Smooth muscle cell (in vitro differentiated cells): ENCODE measurements at regions not wholly inside any gene's neighbourhood (a gene's known extent, or its start where the extent isn't known, plus 50 kb on each side); places are given as distances from the start of the nearest gene placed in this dataset.

Experiments
- DNase-seq: peaks from one replicate; lab custom pipeline; 2025; ENCODE audit not compliant: unreplicated experiment; lab: John Stamatoyannopoulos, UW
- H2AFZ ChIP-seq: fragments of 200-600 bp; sonication (generic); 2 replicates; pipeline ENCODE4 v1.6.0; 2016; ENCODE audit warnings: antibody characterized with exemption, low read depth, mild to moderate bottlenecking
- H3F3A ChIP-seq: fragments of 200-600 bp; sonication (generic); 2 replicates; pipeline ENCODE4 v1.6.0; 2017; ENCODE audit warnings: antibody characterized with exemption, low read depth
- H3K27ac ChIP-seq: fragments of 200-600 bp; sonication (generic); 2 replicates; pipeline ENCODE4 v1.5.1; 2016; ENCODE audit warnings: low read depth, mild to moderate bottlenecking
- H3K27me3 ChIP-seq: fragments of 200-600 bp; sonication (generic); 2 replicates; pipeline ENCODE4 v1.6.1; 2016; ENCODE audit warnings: low read depth, mild to moderate bottlenecking
- H3K36me3 ChIP-seq: fragments of 200-600 bp; sonication (generic); 2 replicates; pipeline ENCODE4 v1.5.1; 2016; ENCODE audit warnings: low read depth
- H3K4me1 ChIP-seq: fragments of 200-600 bp; sonication (generic); 2 replicates; pipeline ENCODE4 v1.5.1; 2016; ENCODE audit warnings: low read depth
- H3K4me2 ChIP-seq: fragments of 200-600 bp; sonication (generic); 2 replicates; pipeline ENCODE4 v1.6.0; 2016; ENCODE audit warnings: mild to moderate bottlenecking
- H3K4me3 ChIP-seq: fragments of 200-600 bp; sonication (generic); 2 replicates; pipeline ENCODE4 v1.5.1; 2016; ENCODE audit warnings: mild to moderate bottlenecking
- H3K79me2 ChIP-seq: fragments of 200-600 bp; sonication (generic); 2 replicates; pipeline ENCODE4 v1.6.0; 2016; ENCODE audit warnings: low read depth, mild to moderate bottlenecking
- H3K9ac ChIP-seq: fragments of 200-600 bp; sonication (generic); 2 replicates; pipeline ENCODE4 v1.6.0; 2016; ENCODE audit warnings: low read depth
- H3K9me3 ChIP-seq: fragments of 200-600 bp; sonication (generic); replicated peaks from 2 replicates; pipeline ENCODE4 v1.5.1; 2016; ENCODE audit warnings: low read depth
- H4K20me1 ChIP-seq: fragments of 200-600 bp; sonication (generic); 2 replicates; pipeline ENCODE4 v1.6.0; 2016; ENCODE audit warnings: low read depth
- CTCF ChIP-seq: fragments of 200-600 bp; sonication (generic); IDR thresholded peaks from 2 replicates; pipeline ENCODE4 v1.5.1; 2017; ENCODE audit warnings: borderline replicate concordance, mild to moderate bottlenecking, antibody characterized with exemption; ENCODE audit not compliant: insufficient read depth, poor library complexity, severe bottlenecking
- WGBS: methylation state at CpG from one replicate; pipeline ENCODE4 v1.1.7; 2016; ENCODE audit warnings: low lambda C conversion rate; 5-methylcytosine and 5-hydroxymethylcytosine counted together

- H3K27me3 ChIP-seq = no peaks in the 10 kb centered on the region
- H3F3A ChIP-seq = no peaks in the 10 kb centered on the region
- H3K9ac ChIP-seq = no peak overlapping the region
- no peaks in the 10 kb centered on the region for H3K9me3 ChIP-seq
- H4K20me1 ChIP-seq = no peaks in the 10 kb centered on the region
- no peaks in the 10 kb centered on the region for H3K4me1 ChIP-seq
- no peak overlapping the region for H2AFZ ChIP-seq
- no peak overlapping the region for H3K4me2 ChIP-seq
- H3K4me3 ChIP-seq = no peak overlapping the region
- no peak overlapping the region for H3K27ac ChIP-seq
- no peak for DNase-seq
- no peak for TF ChIP-seq CTCF
- WGBS = 97% methylated on average over 1 of the region's 1 CpG
- H3K36me3 ChIP-seq = no peaks in the 10 kb centered on the region
- H3K79me2 ChIP-seq = no peaks in the 10 kb centered on the region
Observed at GRCh38 chr4:180156684-180157083, 2086.5 kb upstream of the TENM3 start.

GRCh38 chr4:180160195-180160983 is 2082.8 kb upstream of the TENM3 start:
- Histone ChIP-seq H3K9me3 (no peaks in the 10 kb centered on the region), H3F3A (no peaks in the 10 kb centered on the region), H3K27me3 (no peaks in the 10 kb centered on the region), H3K9ac (no peak overlapping the region), H3K36me3 (no peaks in the 10 kb centered on the region), H4K20me1 (no peaks in the 10 kb centered on the region), H3K4me2 (peak overlapping the region; percentile 41), H3K4me3 (no peak overlapping the region), H3K27ac (peak overlapping the region; percentile 13), H3K4me1 (no peaks in the 10 kb centered on the region), H2AFZ (no peak overlapping the region), H3K79me2 (no peaks in the 10 kb centered on the region)
- 57% methylated on average over 8 of the region's 8 CpGs for WGBS
- no peak for TF ChIP-seq CTCF
- no peak for DNase-seq

GRCh38 chr4:180164799-180165198 is 2078.4 kb upstream of the TENM3 start:
- H3K27ac ChIP-seq = no peak overlapping the region
- WGBS = 45% methylated on average over 2 of the region's 2 CpGs
- H3K79me2 ChIP-seq = no peaks in the 10 kb centered on the region
- H3K27me3 ChIP-seq = no peaks in the 10 kb centered on the region
- H3K4me3 ChIP-seq = no peak overlapping the region
- no peaks in the 10 kb centered on the region for H3F3A ChIP-seq
- H3K9me3 ChIP-seq = no peaks in the 10 kb centered on the region
- no peaks in the 10 kb centered on the region for H4K20me1 ChIP-seq
- no peak for DNase-seq
- H3K9ac ChIP-seq = no peak overlapping the region
- no peaks in the 10 kb centered on the region for H3K36me3 ChIP-seq
- H2AFZ ChIP-seq = no peak overlapping the region
- peak overlapping the region; percentile 67 for H3K4me2 ChIP-seq
- no peak for TF ChIP-seq CTCF
- H3K4me1 ChIP-seq = no peaks in the 10 kb centered on the region

- no peak for DNase-seq
- Histone ChIP-seq H3K4me1 (no peaks in the 10 kb centered on the region), H3K4me2 (no peak overlapping the region), H3K79me2 (no peaks in the 10 kb centered on the region), H3K27ac (no peak overlapping the region), H3F3A (no peaks in the 10 kb centered on the region), H3K27me3 (no peaks in the 10 kb centered on the region), H3K9me3 (no peaks in the 10 kb centered on the region), H2AFZ (no peak overlapping the region), H3K4me3 (no peak overlapping the region), H3K9ac (no peak overlapping the region), H3K36me3 (no peaks in the 10 kb centered on the region), H4K20me1 (no peaks in the 10 kb centered on the region)
- no peak for TF ChIP-seq CTCF
- WGBS = 68% methylated on average over 3 of the region's 3 CpGs
Observed at GRCh38 chr4:180169394-180169793, 2073.8 kb upstream of the TENM3 start.
